T-cell (primary cell): ENCODE measurements at regions not wholly inside any gene's neighbourhood (a gene's known extent, or its start where the extent isn't known, plus 50 kb on each side); places are given as distances from the start of the nearest gene placed in this dataset.
"Not testable (repeated sequence)": the region's sequence is repeated elsewhere in the genome, so short reads cannot be mapped to it uniquely, and the experiment has no call there.

Source experiments
- ATAC-seq, 4 experiments: fragments of 200-7000 bp in 3 of 4; fragments of 150-1000 bp in 1 of 4; cut with Tn5 transposase; replicated peaks in 1 of 4; 1 replicate in 3 of 4; 2 replicates in 1 of 4; pipeline ENCODE4 v1.10.0; 2021; ENCODE audit warnings: moderate library complexity in 3 of 4, mild to moderate bottlenecking in 2 of 4, moderate number of reproducible peaks in 1 of 4
- CTCF ChIA-PET, 2 donors: fragments of 300-600 bp; sonication (Branson Sonifier 250); formaldehyde crosslinking; loops; one replicate each; lab custom pipeline; 2022; ENCODE audit warnings: antibody characterized with exemption in 2 of 2; lab: Charles Lee
- POLR2A ChIA-PET, 2 donors: fragments of 300-600 bp; sonication (Branson Sonifier 250); formaldehyde crosslinking; loops; one replicate each; lab custom pipeline; 2022; ENCODE audit warnings: antibody characterized with exemption in 2 of 2; lab: Charles Lee
- DNase-seq, 35 experiments: peaks; one replicate each; pipeline versions ENCODE4 v3.0.0 to v3.0.0-alpha.2; 2013 to 2023
- H3K27ac ChIP-seq: one replicate; pipeline ENCODE4 v1.5.1; 2013; ENCODE audit warnings: low read length
- H3K27me3 ChIP-seq, 2 experiments: replicated peaks in 1 of 2; 1 replicate in 1 of 2; 2 replicates in 1 of 2; pipeline versions ENCODE4 v1.6.1 to v1.7.0; 2013; ENCODE audit warnings: low read length in 1 of 2, mixed read lengths in 1 of 2; ENCODE audit not compliant: control insufficient read depth in 2 of 2, insufficient read depth in 2 of 2; ENCODE audit errors: extremely low read depth in 1 of 2
- H3K36me3 ChIP-seq, 2 donors: 1 replicate in 1 of 2; 2 replicates in 1 of 2; pipeline versions ENCODE4 v1.6.1 to v1.7.0; 2013; ENCODE audit warnings: low read length in 1 of 2; ENCODE audit not compliant: control insufficient read depth in 2 of 2, insufficient read depth in 1 of 2; ENCODE audit errors: extremely low read depth in 1 of 2
- H3K4me1 ChIP-seq, 2 experiments: 1 replicate in 1 of 2; 2 replicates in 1 of 2; pipeline versions ENCODE4 v1.6.1 to v1.7.0; 2013; ENCODE audit warnings: low read length in 2 of 2, mixed read lengths in 1 of 2; ENCODE audit not compliant: insufficient read depth in 2 of 2, control insufficient read depth in 1 of 2; ENCODE audit errors: extremely low read depth in 1 of 2
- H3K4me3 ChIP-seq, 2 donors: 1 replicate in 1 of 2; 2 replicates in 1 of 2; pipeline versions ENCODE4 v1.5.1 to v1.7.0; 2013; ENCODE audit warnings: mild to moderate bottlenecking in 2 of 2, low read length in 1 of 2, moderate library complexity in 1 of 2; ENCODE audit not compliant: control insufficient read depth in 1 of 2; ENCODE audit errors: extremely low read depth in 1 of 2
- H3K9me3 ChIP-seq: 2 replicates; pipeline ENCODE4 v1.7.0; 2013
- H3K27ac Mint-ChIP-seq, 2 donors: one replicate each; pipeline ENCODE4 v1.8.0; 2020 to 2021; ENCODE audit warnings: mild to moderate bottlenecking in 2 of 2, mixed read lengths in 2 of 2
- H3K27me3 Mint-ChIP-seq, 2 donors: one replicate each; pipeline ENCODE4 v1.8.0; 2021 to 2022; ENCODE audit warnings: mixed read lengths in 2 of 2
- H3K36me3 Mint-ChIP-seq: one replicate; pipeline ENCODE4 v1.8.0; 2021; ENCODE audit warnings: mixed read lengths
- H3K4me1 Mint-ChIP-seq, 3 donors: one replicate each; pipeline ENCODE4 v1.8.0; 2020 to 2022; ENCODE audit warnings: mixed read lengths in 3 of 3, mild to moderate bottlenecking in 1 of 3
- H3K4me3 Mint-ChIP-seq, 3 donors: one replicate each; pipeline ENCODE4 v1.8.0; 2020 to 2022; ENCODE audit warnings: mild to moderate bottlenecking in 3 of 3, mixed read lengths in 3 of 3, moderate library complexity in 3 of 3
- H3K9me3 Mint-ChIP-seq, 3 donors: one replicate each; pipeline ENCODE4 v1.8.0; 2020 to 2022; ENCODE audit warnings: mixed read lengths in 3 of 3
- WGBS: methylation state at CpG from one replicate; pipeline ENCODE4 v1.1.5; 2013; ENCODE audit warnings: missing lambda C conversion rate; ENCODE audit not compliant: insufficient coverage; 5-methylcytosine and 5-hydroxymethylcytosine counted together

DNA sequence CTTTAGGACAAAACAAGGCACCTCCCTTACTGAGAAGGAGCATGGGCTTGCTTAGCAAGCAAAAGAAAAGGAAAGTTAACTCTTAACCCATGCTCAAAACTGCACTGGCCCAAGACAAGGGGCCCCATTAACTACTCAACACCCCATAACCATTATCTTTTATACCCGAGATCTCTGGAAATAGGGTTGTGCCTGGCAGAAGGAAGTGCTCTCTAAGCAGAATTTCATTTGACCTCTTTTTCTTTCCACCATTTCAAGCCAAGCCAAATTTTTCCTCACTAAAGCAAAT, 167.2 kb downstream of the RASEF start:
- Histone ChIP-seq H3K4me3 (no peak overlapping the region), H3K27me3 (no peaks in the 10 kb centered on the region), H3K9me3 (no peaks in the 10 kb centered on the region), H3K27ac (no peak overlapping the region), H3K4me1 (no peaks in the 10 kb centered on the region), H3K36me3 (no peaks in the 10 kb centered on the region)
- DNase-seq (no peak), ATAC-seq (no peak)
- no peak overlapping the region for H3K27ac Mint-ChIP-seq
- no CpG with 5 or more reads among the region's 1 CpG for WGBS
- H3K4me3 Mint-ChIP-seq, result no peak overlapping the region
- no peaks in the 10 kb centered on the region for H3K36me3 Mint-ChIP-seq
- POLR2A ChIA-PET, result no interaction called here
- peaks cover 0 to 5% (median 5%) of the 10 kb centered on the region in 3 donors for H3K9me3 Mint-ChIP-seq
- no peaks in the 10 kb centered on the region for H3K27me3 Mint-ChIP-seq
- CTCF ChIA-PET, result no interaction called here
- H3K4me1 Mint-ChIP-seq, result no peaks in the 10 kb centered on the region

DNA sequence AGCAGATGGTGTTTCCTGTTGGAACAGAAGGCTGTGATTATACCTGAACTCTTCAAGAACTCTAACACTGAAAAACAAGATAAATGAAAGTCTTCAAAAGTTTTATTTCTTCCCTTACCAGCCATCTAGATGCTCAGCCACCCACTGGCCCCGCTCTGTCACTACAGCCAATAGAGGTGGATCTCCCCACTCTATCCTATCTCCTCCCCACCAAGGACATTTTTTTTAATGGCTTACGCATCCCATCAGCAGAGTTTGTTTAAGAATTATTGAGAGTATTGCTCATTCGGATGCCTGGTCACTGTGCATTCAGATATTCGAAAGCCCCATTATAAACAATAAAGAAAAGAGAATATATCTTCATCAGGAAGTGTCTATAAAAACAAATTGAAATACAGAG, 159.4 kb downstream of the RASEF start:
- H3K9me3 Mint-ChIP-seq, result peaks cover 0 to 5% (median 3%) of the 10 kb centered on the region in 3 donors

GRCh38 chr9:82911996-82912395, 150.9 kb downstream of the RASEF start:
- Mint-ChIP-seq H3K27me3 (no peaks in the 10 kb centered on the region), H3K36me3 (no peaks in the 10 kb centered on the region), H3K9me3 (peaks cover 16 to 17% (median 16%) of the 10 kb centered on the region in 3 donors), H3K4me3 (no peak overlapping the region), H3K27ac (no peak overlapping the region), H3K4me1 (no peaks in the 10 kb centered on the region)
- WGBS, result no CpG with 5 or more reads among the region's 3 CpGs
- ATAC-seq (no peak), DNase-seq (no peak)
- Histone ChIP-seq H3K9me3 (no peaks in the 10 kb centered on the region), H3K27me3 (no peaks in the 10 kb centered on the region), H3K4me3 (no peak overlapping the region), H3K27ac (no peak overlapping the region), H3K4me1 (no peaks in the 10 kb centered on the region), H3K36me3 (no peaks in the 10 kb centered on the region)
- POLR2A ChIA-PET, result interaction anchor here in 1 of 2 donors (0.6 kb wide), 1 partner anchor 15 kb away, joined by 3 read pairs; no protein-coding TSS in a partner anchor
- CTCF ChIA-PET, result no interaction called here

More for the DNA sequence above, 159.4 kb downstream of the RASEF start:
- no peaks in the 10 kb centered on the region for H3K27me3 ChIP-seq
- ATAC-seq (no peak), DNase-seq (no peak)
- Mint-ChIP-seq H3K27ac (no peak overlapping the region), H3K4me1 (no peaks in the 10 kb centered on the region), H3K4me3 (no peak overlapping the region), H3K27me3 (no peaks in the 10 kb centered on the region), H3K36me3 (no peaks in the 10 kb centered on the region)
- H3K4me1 ChIP-seq, result no peaks in the 10 kb centered on the region
- H3K4me3 ChIP-seq, result no peak overlapping the region
- POLR2A ChIA-PET, result interaction anchor here in 1 of 2 donors (0.6 kb wide), 1 partner anchor 31 kb away, joined by 3 read pairs; no protein-coding TSS in a partner anchor
- H3K9me3 ChIP-seq, result no peaks in the 10 kb centered on the region
- no peaks in the 10 kb centered on the region for H3K36me3 ChIP-seq
- WGBS, result no CpG with 5 or more reads among the region's 4 CpGs
- H3K27ac ChIP-seq, result no peak overlapping the region
- CTCF ChIA-PET, result no interaction called here

- H3K36me3 Mint-ChIP-seq, result no peaks in the 10 kb centered on the region
- H3K9me3 ChIP-seq, result no peaks in the 10 kb centered on the region
- H3K27ac ChIP-seq, result no peak overlapping the region
- DNase-seq (no peak), ATAC-seq (no peak)
- no peak overlapping the region for H3K4me3 ChIP-seq
- no peak overlapping the region for H3K4me3 Mint-ChIP-seq
- no peaks in the 10 kb centered on the region for H3K27me3 Mint-ChIP-seq
- H3K4me1 Mint-ChIP-seq, result no peaks in the 10 kb centered on the region
- H3K27me3 ChIP-seq, result no peaks in the 10 kb centered on the region
- ChIA-PET POLR2A (interaction anchor here in 1 of 2 donors (0.6 kb wide), 1 partner anchor 14 kb away, joined by 3 read pairs; no protein-coding TSS in a partner anchor), CTCF (interaction anchor here in 1 of 2 donors (0.6 kb wide), 1 partner anchor 1391 kb away, joined by 3 read pairs; no protein-coding TSS in a partner anchor)
- no peak overlapping the region for H3K27ac Mint-ChIP-seq
- no peaks in the 10 kb centered on the region for H3K4me1 ChIP-seq
- H3K9me3 Mint-ChIP-seq, result peaks cover 19% of the 10 kb centered on the region in 3 donors
- no CpG with 5 or more reads among the region's 1 CpG for WGBS
- no peaks in the 10 kb centered on the region for H3K36me3 ChIP-seq
Observed at GRCh38 chr9:82912645-82913044, 150.3 kb downstream of the RASEF start.

- H3K27me3 Mint-ChIP-seq, DNase-seq, H3K4me1 ChIP-seq, POLR2A ChIA-PET, CTCF ChIA-PET, ATAC-seq, H3K4me3 ChIP-seq, H3K9me3 ChIP-seq, H3K27ac ChIP-seq, H3K4me3 Mint-ChIP-seq, H3K36me3 Mint-ChIP-seq, H3K27me3 ChIP-seq, H3K27ac Mint-ChIP-seq, H3K4me1 Mint-ChIP-seq, H3K36me3 ChIP-seq: not testable (repeated sequence)
- 23% methylated on average over 1 of the region's 1 CpG for WGBS
- H3K9me3 Mint-ChIP-seq, result peaks cover 19% of the 10 kb centered on the region in 3 donors
Observed at GRCh38 chr9:82916238-82916637, 146.7 kb downstream of the RASEF start.

GRCh38 chr9:82920154-82920553, 142.8 kb downstream of the RASEF start:
- 82% methylated on average over 2 of the region's 2 CpGs for WGBS
- Histone ChIP-seq H3K27me3 (no peaks in the 10 kb centered on the region), H3K27ac (no peak overlapping the region), H3K4me1 (no peaks in the 10 kb centered on the region), H3K4me3 (no peak overlapping the region), H3K9me3 (no peaks in the 10 kb centered on the region), H3K36me3 (no peaks in the 10 kb centered on the region)
- H3K9me3 Mint-ChIP-seq, result peaks cover 19 to 24% (median 20%) of the 10 kb centered on the region in 3 donors
- no peak overlapping the region for H3K4me3 Mint-ChIP-seq
- H3K27ac Mint-ChIP-seq, result no peak overlapping the region
- peaks cover 0 to 4% of the 10 kb centered on the region in 2 donors for H3K27me3 Mint-ChIP-seq
- ATAC-seq (no peak), DNase-seq (no peak)
- no peaks in the 10 kb centered on the region for H3K4me1 Mint-ChIP-seq
- H3K36me3 Mint-ChIP-seq, result no peaks in the 10 kb centered on the region
- POLR2A ChIA-PET, result no interaction called here
- CTCF ChIA-PET, result no interaction called here

DNA sequence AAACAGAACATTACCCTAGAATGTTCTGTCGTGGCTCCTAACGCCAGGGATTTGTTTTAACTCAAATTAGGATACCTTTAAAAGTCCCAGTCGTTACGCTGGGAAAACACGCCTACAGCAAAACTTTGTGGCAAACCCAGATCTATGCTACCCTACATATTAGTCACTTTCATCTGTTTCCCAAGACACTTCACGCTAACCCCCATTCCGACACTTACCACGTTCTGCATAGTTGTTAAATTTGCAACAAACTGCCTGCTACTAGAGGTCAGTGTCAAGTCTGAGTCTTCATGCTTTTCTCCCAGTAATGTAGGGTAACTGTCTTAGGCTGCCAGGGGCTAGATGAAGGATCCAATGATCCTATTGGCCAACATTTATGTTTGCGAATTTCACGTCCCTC, 140.3 kb downstream of the RASEF start:
- Mint-ChIP-seq H3K36me3 (no peaks in the 10 kb centered on the region), H3K9me3 (peaks cover 0 to 9% (median 6%) of the 10 kb centered on the region in 3 donors), H3K4me1 (no peaks in the 10 kb centered on the region), H3K4me3 (no peak overlapping the region), H3K27ac (no peak overlapping the region), H3K27me3 (peaks cover 0 to 4% of the 10 kb centered on the region in 2 donors)
- ChIA-PET POLR2A (no interaction called here), CTCF (no interaction called here)
- H3K4me1 ChIP-seq, result no peaks in the 10 kb centered on the region
- no peaks in the 10 kb centered on the region for H3K27me3 ChIP-seq
- H3K4me3 ChIP-seq, result no peak overlapping the region
- no peaks in the 10 kb centered on the region for H3K9me3 ChIP-seq
- no peak overlapping the region for H3K27ac ChIP-seq
- ATAC-seq (no peak), DNase-seq (no peak)
- 92% methylated on average over 4 of the region's 10 CpGs for WGBS
- H3K36me3 ChIP-seq, result no peaks in the 10 kb centered on the region
